NCI-H187 (cell line): ENCODE measurements at regions not wholly inside any gene's neighbourhood (a gene's known extent, or its start where the extent isn't known, plus 50 kb on each side); places are given as distances from the start of the nearest gene placed in this dataset.

ENCODE experiments used
- DNase-seq, 2 experiments: peaks; one replicate each; lab custom pipeline; 2025; lab: John Stamatoyannopoulos, UW

- DNase-seq = no peak
These were observed 164.1 kb downstream of the BRINP2 start for GRCh38 chr1:177334903-177335302.

GRCh38 chr1:177333936-177334595, 163.3 kb downstream of the BRINP2 start:
- no peak for DNase-seq
